ENCODE measurements at regions not wholly inside any gene's neighbourhood (a gene's known extent, or its start where the extent isn't known, plus 50 kb on each side); places are given as distances from the start of the nearest gene placed in this dataset.

DNA sequence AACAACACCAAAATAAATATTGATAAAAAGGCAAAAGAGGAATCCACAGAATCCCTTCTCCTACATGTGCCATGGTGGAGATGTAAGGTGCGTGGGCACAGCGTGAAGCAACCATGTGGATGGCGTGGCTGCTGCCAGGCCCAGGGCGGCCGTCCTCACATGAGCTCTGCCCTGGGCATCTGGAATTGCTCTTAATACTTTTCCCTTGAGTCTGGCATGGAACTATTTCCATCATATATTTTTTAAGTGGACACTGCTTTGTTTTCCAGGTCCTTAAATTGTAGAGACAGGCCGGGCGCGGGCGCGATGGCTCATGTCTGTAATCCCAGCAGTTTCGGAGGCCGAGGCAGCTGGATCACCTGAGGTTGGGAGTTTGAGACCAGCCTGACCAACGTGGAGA, 349.3 kb downstream of the IRX1 start:
- intact Hi-C loops (cut with DNase I): no loop called here
- 84 to 93% methylated on average over 12 to 13 of the region's 13 CpGs for WGBS, 2 donors
- H3K36me3 ChIP-seq: no peaks in the 10 kb centered on the region
- no peaks in the 10 kb centered on the region for H3K9me3 ChIP-seq
- no peak overlapping the region for H3K27ac ChIP-seq
- H3K27me3 ChIP-seq: no peaks in the 10 kb centered on the region
- no peaks in the 10 kb centered on the region for H3K4me1 ChIP-seq
- TF ChIP-seq, protein P1, sequence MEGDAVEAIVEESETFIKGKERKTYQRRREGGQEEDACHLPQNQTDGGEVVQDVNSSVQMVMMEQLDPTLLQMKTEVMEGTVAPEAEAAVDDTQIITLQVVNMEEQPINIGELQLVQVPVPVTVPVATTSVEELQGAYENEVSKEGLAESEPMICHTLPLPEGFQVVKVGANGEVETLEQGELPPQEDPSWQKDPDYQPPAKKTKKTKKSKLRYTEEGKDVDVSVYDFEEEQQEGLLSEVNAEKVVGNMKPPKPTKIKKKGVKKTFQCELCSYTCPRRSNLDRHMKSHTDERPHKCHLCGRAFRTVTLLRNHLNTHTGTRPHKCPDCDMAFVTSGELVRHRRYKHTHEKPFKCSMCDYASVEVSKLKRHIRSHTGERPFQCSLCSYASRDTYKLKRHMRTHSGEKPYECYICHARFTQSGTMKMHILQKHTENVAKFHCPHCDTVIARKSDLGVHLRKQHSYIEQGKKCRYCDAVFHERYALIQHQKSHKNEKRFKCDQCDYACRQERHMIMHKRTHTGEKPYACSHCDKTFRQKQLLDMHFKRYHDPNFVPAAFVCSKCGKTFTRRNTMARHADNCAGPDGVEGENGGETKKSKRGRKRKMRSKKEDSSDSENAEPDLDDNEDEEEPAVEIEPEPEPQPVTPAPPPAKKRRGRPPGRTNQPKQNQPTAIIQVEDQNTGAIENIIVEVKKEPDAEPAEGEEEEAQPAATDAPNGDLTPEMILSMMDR (IDR thresholded peaks at IDR 0.05): no peak
- TF ChIP-seq POLR2A (IDR thresholded peaks at IDR 0.05): no peak
- no peak overlapping the region for H3K4me3 ChIP-seq
- DNase-seq: no peak

DNA sequence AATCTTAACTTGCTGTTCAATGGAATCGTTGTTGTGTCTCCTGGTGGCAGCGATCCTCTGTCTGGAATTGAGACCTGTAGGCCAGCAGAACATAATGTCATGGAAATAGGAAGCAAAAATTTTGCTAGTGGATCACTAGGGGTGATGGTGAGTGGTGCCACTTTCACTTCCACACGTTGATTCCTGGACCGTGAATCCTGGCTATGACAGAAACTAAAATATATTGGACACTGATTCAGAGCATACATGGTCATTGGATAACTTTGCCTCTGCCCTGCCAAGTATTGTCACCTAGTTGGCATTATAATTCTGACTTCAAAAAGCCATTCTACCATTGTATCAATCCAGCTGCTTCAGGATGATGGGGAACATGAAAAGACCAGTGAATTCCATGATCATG, 353.2 kb downstream of the IRX1 start:
- Histone ChIP-seq H3K27ac (no peak overlapping the region), H3K4me3 (no peak overlapping the region), H3K9me3 (no peaks in the 10 kb centered on the region), H3K36me3 (no peaks in the 10 kb centered on the region), H3K4me1 (no peaks in the 10 kb centered on the region), H3K27me3 (no peaks in the 10 kb centered on the region)
- DNase-seq: no peak
- 85 to 89% methylated on average over 4 of the region's 4 CpGs for WGBS, 2 donors
- intact Hi-C loops (cut with DNase I): no loop called here
- no peak for TF ChIP-seq POLR2A (IDR thresholded peaks at IDR 0.05)
- TF ChIP-seq, protein P1 (IDR thresholded peaks at IDR 0.05): no peak

DNA sequence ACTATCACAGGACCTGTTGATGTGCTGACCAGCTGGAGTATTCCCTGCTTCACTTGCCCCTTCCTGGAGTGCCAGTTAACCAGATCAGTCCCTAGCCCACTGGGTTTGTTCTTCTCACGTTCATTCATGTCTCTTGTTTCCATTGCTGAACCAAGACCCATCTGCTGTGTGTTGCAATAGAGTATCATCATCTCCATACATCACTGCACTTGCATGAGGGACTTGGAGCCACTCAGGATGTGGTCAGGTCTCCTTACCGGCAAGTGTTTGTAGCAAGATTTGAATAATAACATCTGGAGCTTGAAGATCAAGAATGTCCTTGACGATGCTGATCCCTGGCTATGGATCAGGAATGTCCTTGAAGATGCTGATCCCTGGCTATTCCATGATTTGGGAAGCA, 358.6 kb downstream of the IRX1 start:
- WGBS, 2 donors: 30 to 42% methylated on average over 3 of the region's 3 CpGs
- no peak for DNase-seq
- Histone ChIP-seq H3K4me1 (no peaks in the 10 kb centered on the region), H3K36me3 (no peaks in the 10 kb centered on the region), H3K9me3 (no peaks in the 10 kb centered on the region), H3K27ac (no peak overlapping the region), H3K27me3 (no peaks in the 10 kb centered on the region), H3K4me3 (no peak overlapping the region)
- no peak for TF ChIP-seq POLR2A (IDR thresholded peaks at IDR 0.05)
- TF ChIP-seq, protein P1 (IDR thresholded peaks at IDR 0.05): no peak
- intact Hi-C loops (cut with DNase I): no loop called here

DNA sequence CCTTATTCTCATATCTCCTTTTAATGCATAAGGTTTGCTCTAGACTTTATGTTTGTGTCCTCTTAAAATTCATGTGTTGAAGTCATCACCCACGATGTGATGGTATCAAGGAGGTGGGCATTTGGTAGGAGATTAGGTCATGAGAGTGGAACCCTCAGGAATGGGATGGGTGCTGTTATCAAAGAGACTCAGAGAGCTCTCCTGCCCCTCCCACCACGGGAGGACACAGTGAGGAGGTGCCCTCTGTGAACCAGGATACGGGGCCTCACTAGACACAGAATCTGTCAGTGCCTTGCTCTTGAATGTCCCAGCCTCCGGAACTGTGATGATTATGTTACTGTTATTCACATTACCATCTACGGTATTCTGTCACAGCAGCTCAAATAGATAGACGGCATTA, 359.0 kb downstream of the IRX1 start:
- TF ChIP-seq, protein P1 (IDR thresholded peaks at IDR 0.05): no peak
- TF ChIP-seq POLR2A (IDR thresholded peaks at IDR 0.05): no peak
- WGBS, 2 donors: 65 to 73% methylated on average over 5 to 6 of the region's 6 CpGs
- DNase-seq: no peak
- Histone ChIP-seq H3K9me3 (no peaks in the 10 kb centered on the region), H3K4me1 (no peaks in the 10 kb centered on the region), H3K36me3 (no peaks in the 10 kb centered on the region), H3K4me3 (no peak overlapping the region), H3K27me3 (no peaks in the 10 kb centered on the region), H3K27ac (no peak overlapping the region)
- intact Hi-C loops (cut with DNase I): no loop called here

DNA sequence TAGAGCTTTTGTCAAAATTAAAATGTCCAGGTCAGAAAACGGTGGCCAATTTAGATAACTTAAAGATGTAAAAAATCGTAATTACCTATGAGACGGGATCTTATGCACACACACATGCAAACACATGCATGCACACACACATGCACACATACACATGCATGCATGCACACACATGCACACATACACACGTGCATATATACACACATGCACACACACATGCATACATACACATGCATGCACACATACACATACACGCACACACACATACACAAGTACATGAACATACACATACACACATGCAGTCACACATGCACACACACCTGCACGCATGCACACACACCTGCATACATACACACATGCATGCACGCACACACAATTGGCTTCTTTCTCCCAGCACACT, 362.0 kb downstream of the IRX1 start:
- H3K27ac ChIP-seq: no peak overlapping the region
- intact Hi-C loops (cut with DNase I): no loop called here
- no peaks in the 10 kb centered on the region for H3K4me1 ChIP-seq
- no peaks in the 10 kb centered on the region for H3K36me3 ChIP-seq
- no peaks in the 10 kb centered on the region for H3K27me3 ChIP-seq
- TF ChIP-seq, protein P1 (IDR thresholded peaks at IDR 0.05): no peak
- TF ChIP-seq POLR2A (IDR thresholded peaks at IDR 0.05): no peak
- DNase-seq: no peak
- H3K4me3 ChIP-seq: no peak overlapping the region
- no peaks in the 10 kb centered on the region for H3K9me3 ChIP-seq
- WGBS, 2 donors: 64 to 72% methylated on average over 7 of the region's 7 CpGs

Data from esophagus squamous epithelium (tissue), 5 donors.